ENCODE measurements at regions not wholly inside any gene's neighbourhood (a gene's known extent, or its start where the extent isn't known, plus 50 kb on each side); places are given as distances from the start of the nearest gene placed in this dataset.
A peak's percentile ranks its signal among the peaks of the same experiment; 100 is the strongest.

DNA sequence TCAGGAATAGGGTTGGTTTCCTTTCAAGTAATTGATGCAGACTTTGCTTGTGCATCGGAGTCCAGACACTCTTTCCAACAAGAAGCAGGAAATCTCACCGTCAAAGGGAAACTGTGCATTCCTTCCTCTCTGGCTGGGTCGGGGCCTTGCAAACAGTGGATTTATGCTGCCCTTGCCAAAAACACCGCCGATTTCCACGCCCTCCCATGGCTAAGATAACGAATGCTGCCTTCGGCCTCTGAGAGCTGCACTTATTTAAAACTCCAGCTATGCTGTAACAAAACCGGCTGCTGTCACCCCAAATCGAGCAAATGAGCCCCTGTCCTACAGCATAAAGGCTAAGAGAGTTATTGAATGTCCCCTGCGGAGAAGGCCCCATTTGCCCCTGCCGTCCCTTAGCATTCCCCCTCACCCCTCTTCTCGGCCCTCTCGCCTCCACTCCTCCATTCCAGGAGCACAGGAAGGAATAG, 275.5 kb upstream of the IRX5 start:
- DNase-seq = peak in 4 of 5 donors; percentile 44 to 59 (median 55)
- H3K4me1 ChIP-seq = peaks cover 0 to 35% (median 14%) of the 10 kb centered on the region in 12 donors

DNA sequence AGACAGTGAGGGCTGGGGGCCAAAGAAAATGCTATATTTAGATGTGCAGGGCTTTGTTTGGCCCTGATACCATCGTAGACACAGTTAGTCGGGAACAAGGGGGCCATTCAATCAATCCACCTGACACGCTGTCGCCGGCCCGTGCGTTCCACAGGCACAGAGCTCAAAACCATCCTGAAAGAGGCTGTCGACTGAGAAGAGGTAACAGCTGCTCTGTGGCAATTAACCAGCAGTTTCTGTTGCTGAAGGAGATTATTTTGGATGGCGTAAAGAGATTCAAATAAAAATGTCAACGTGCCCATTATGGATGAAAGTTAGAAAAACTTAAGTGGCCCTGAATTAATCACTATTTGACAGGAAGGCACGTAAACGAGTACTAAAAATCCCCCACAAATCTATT, 276.2 kb upstream of the IRX5 start:
- peaks cover 0 to 35% (median 14%) of the 10 kb centered on the region in 12 donors for H3K4me1 ChIP-seq
- H3K9me3 ChIP-seq = no peaks in the 10 kb centered on the region
- no peak for DNase-seq
- 28 to 32% (median 29%) methylated on average over 12 of the region's 12 CpGs for WGBS, 4 donors
- peak overlapping the region in 3 of 12 donors; percentile 12 to 38 (median 31) for H3K4me3 ChIP-seq
- peak in 3 of 4 donors; percentile 30 to 70 (median 47) for ATAC-seq
- peak overlapping the region in 4 of 12 donors; percentile 15 to 53 (median 30) for H3K27ac ChIP-seq
- no peak for TF ChIP-seq POLR2A (IDR thresholded peaks at IDR 0.05)
- TF ChIP-seq, protein P1, sequence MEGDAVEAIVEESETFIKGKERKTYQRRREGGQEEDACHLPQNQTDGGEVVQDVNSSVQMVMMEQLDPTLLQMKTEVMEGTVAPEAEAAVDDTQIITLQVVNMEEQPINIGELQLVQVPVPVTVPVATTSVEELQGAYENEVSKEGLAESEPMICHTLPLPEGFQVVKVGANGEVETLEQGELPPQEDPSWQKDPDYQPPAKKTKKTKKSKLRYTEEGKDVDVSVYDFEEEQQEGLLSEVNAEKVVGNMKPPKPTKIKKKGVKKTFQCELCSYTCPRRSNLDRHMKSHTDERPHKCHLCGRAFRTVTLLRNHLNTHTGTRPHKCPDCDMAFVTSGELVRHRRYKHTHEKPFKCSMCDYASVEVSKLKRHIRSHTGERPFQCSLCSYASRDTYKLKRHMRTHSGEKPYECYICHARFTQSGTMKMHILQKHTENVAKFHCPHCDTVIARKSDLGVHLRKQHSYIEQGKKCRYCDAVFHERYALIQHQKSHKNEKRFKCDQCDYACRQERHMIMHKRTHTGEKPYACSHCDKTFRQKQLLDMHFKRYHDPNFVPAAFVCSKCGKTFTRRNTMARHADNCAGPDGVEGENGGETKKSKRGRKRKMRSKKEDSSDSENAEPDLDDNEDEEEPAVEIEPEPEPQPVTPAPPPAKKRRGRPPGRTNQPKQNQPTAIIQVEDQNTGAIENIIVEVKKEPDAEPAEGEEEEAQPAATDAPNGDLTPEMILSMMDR (IDR thresholded peaks at IDR 0.05) = no peak
- intact Hi-C loops (cut with DNase I) = loop anchor here in 2 of 10 donors (10.0 kb wide), 2 partner anchors 150 to 280 kb away; partner anchors contain the start of gene IRX5 (in 1 of the 2)
- no peaks in the 10 kb centered on the region for H3K36me3 ChIP-seq
- no peaks in the 10 kb centered on the region for H3K27me3 ChIP-seq

More for the DNA sequence above, 275.5 kb upstream of the IRX5 start:
- TF ChIP-seq POLR2A (IDR thresholded peaks at IDR 0.05) = no peak
- TF ChIP-seq, protein P1 (IDR thresholded peaks at IDR 0.05) = no peak
- peak; percentile 76 to 88 (median 76) for ATAC-seq
- intact Hi-C loops (cut with DNase I) = loop anchor here in 4 of 10 donors (5.0 to 10.0 kb wide), 4 partner anchors 133 to 368 kb away; partner anchors contain the start of genes IRX3 (in 1 of the 4) and IRX5 (in 1 of the 4)
- Histone ChIP-seq H3K36me3 (no peaks in the 10 kb centered on the region), H3K27me3 (no peaks in the 10 kb centered on the region), H3K27ac (peak overlapping the region in 8 of 12 donors; percentile 1 to 53 (median 10)), H3K9me3 (peaks cover 0 to under 1% (median 0%) of the 10 kb centered on the region in 12 donors), H3K4me3 (peak overlapping the region in 10 of 12 donors; percentile 4 to 38 (median 17))
- 12 to 19% (median 17%) methylated on average over 14 of the region's 14 CpGs for WGBS, 4 donors

DNA sequence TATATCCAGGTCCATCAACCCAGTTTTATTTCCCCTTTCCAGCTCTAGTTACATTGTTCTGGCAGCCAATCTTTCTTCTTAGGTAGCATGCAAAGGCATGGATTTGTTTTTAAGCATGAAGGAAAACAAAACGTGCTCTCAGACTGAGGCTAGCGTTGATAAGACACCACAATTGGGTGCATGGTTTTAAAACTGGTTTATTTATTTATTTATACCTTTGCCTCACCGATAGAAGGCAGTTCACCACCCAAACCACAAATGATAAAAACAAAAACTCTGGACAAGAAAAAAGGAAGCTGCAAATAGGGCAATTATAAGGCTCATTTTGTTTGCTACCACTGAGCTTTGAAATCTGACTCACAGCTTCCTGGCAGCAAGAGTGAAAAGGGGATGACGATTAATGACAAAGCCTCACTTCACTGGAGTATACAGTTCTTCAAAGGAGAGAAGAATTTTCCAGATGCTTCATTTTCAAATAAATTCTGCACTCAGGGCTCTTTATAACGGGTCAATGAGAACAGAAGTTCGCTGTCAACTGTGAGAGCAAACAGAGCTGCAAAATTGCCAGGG, 278.4 kb upstream of the IRX5 start:
- intact Hi-C loops (cut with DNase I) = loop anchor here in 2 of 10 donors (10.0 kb wide), 2 partner anchors 147 to 283 kb away; partner anchors contain the start of gene IRX5 (in 1 of the 2)
- Histone ChIP-seq H3K27ac (no peak overlapping the region), H3K4me3 (no peak overlapping the region), H3K36me3 (no peaks in the 10 kb centered on the region), H3K9me3 (peaks cover 0 to 4% (median 0%) of the 10 kb centered on the region in 12 donors), H3K27me3 (no peaks in the 10 kb centered on the region), H3K4me1 (peaks cover 0 to 31% (median 14%) of the 10 kb centered on the region in 12 donors)
- no peak for TF ChIP-seq POLR2A (IDR thresholded peaks at IDR 0.05)
- TF ChIP-seq, protein P1 (IDR thresholded peaks at IDR 0.05) = no peak
- WGBS, 4 donors = 80 to 89% (median 82%) methylated on average over 6 of the region's 6 CpGs
- ATAC-seq (no peak), DNase-seq (no peak)

DNA sequence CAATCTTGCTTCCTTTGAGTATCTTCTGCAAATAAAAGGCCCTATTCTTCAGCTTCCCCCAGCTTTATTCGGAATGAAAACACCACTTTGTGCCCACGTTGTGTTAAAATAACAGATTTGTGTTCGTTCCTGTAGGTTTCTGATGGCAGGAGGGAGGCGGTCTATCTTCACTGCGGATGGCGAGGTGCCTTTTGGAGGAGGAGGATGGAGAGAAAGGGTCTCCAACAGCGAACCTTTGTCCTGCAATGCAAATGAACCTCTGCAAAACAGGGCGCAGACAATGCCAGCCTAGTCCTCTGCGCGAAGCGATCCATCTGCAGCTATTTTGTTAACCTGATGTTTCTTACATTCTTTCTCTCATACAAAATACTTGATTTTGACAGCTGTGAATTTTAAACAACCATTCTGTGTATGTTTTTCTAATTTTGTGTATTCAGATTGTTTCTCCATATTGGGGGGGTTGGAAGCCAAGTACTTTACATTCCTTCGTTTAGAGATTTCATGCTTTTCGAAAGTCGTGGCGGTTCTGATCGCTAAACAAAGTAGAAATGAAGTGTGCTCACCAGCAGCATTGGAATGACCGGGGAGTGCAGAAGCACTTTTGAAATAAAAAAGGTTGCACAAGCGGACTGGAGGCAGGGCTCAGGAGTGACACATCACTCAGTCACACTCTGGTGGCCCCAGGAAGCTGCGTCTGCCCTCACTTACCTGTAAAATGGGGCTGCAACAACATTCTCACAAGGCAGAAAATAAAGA, 279.0 kb upstream of the IRX5 start:
- ATAC-seq (no peak), DNase-seq (no peak)
- no peak overlapping the region for H3K4me3 ChIP-seq
- H3K27ac ChIP-seq = no peak overlapping the region
- H3K27me3 ChIP-seq = no peaks in the 10 kb centered on the region
- 74 to 85% (median 80%) methylated on average over 19 of the region's 19 CpGs for WGBS, 4 donors
- peaks cover 0 to 29% (median 14%) of the 10 kb centered on the region in 12 donors for H3K4me1 ChIP-seq
- TF ChIP-seq, protein P1 (IDR thresholded peaks at IDR 0.05) = no peak
- TF ChIP-seq POLR2A (IDR thresholded peaks at IDR 0.05) = no peak
- peaks cover 0 to 9% (median 0%) of the 10 kb centered on the region in 12 donors for H3K9me3 ChIP-seq
- no peaks in the 10 kb centered on the region for H3K36me3 ChIP-seq
- intact Hi-C loops (cut with DNase I) = loop anchor here in 2 of 10 donors (10.0 kb wide), 2 partner anchors 147 to 283 kb away; partner anchors contain the start of gene IRX5 (in 1 of the 2)
